Osteoblast (primary cell): ENCODE measurements at regions not wholly inside any gene's neighbourhood (a gene's known extent, or its start where the extent isn't known, plus 50 kb on each side); places are given as distances from the start of the nearest gene placed in this dataset.

Source experiments
- DNase-seq: peaks from one replicate; pipeline ENCODE4 v3.0.0; 2011; ENCODE audit warnings: low spot score, mixed read lengths; ENCODE audit not compliant: insufficient read length; ENCODE audit errors: missing footprints
- H2AFZ ChIP-seq: 2 replicates; pipeline ENCODE4 v1.6.0; 2011; ENCODE audit warnings: mild to moderate bottlenecking, low read length
- H3K27ac ChIP-seq: 2 replicates; pipeline ENCODE4 v1.5.1; 2011; ENCODE audit warnings: mild to moderate bottlenecking, low read depth, low read length, moderate library complexity
- H3K27me3 ChIP-seq: 2 replicates; pipeline ENCODE4 v1.6.0; 2012; ENCODE audit warnings: mild to moderate bottlenecking, control low read depth, inconsistent platforms, low read length, moderate library complexity; ENCODE audit not compliant: insufficient read depth
- H3K36me3 ChIP-seq: 2 replicates; pipeline ENCODE4 v1.5.1; 2011; ENCODE audit warnings: mild to moderate bottlenecking, low read length, control low read depth, moderate library complexity; ENCODE audit not compliant: insufficient read depth
- H3K4me1 ChIP-seq: 2 replicates; pipeline ENCODE4 v1.5.1; 2011; ENCODE audit warnings: mild to moderate bottlenecking, low read length, control low read depth, moderate library complexity; ENCODE audit not compliant: insufficient read depth
- H3K4me2 ChIP-seq: 2 replicates; pipeline ENCODE4 v1.6.0; 2011; ENCODE audit warnings: mild to moderate bottlenecking, low read length; ENCODE audit not compliant: insufficient read depth
- H3K4me3 ChIP-seq: fragments of 200-600 bp; sonication (generic); 3 replicates; pipeline ENCODE4 v1.5.1; 2012; ENCODE audit warnings: mild to moderate bottlenecking, low read length, inconsistent platforms; ENCODE audit not compliant: insufficient read depth
- H3K79me2 ChIP-seq: 2 replicates; pipeline ENCODE4 v1.6.0; 2012; ENCODE audit warnings: mild to moderate bottlenecking, low read length, control low read depth, inconsistent platforms; ENCODE audit not compliant: insufficient read depth
- H3K9me3 ChIP-seq: 2 replicates; pipeline ENCODE4 v1.5.1; 2011; ENCODE audit warnings: low read depth, low read length, control low read depth
- H4K20me1 ChIP-seq: 2 replicates; pipeline ENCODE4 v1.6.0; 2012; ENCODE audit warnings: mild to moderate bottlenecking, low read length, control low read depth; ENCODE audit not compliant: insufficient read depth
- TF ChIP-seq, protein P1 (sequence below): IDR thresholded peaks from 2 replicates; pipeline ENCODE4 v1.5.1; 2011; ENCODE audit warnings: mild to moderate bottlenecking, low read depth, low read length, moderate library complexity; ENCODE audit errors: extremely low read depth

GRCh38 chr7:4513450-4513849 lies 168.6 kb upstream of the FOXK1 start:
- Histone ChIP-seq H3K27ac (no peak overlapping the region), H3K36me3 (no peaks in the 10 kb centered on the region), H3K9me3 (no peaks in the 10 kb centered on the region), H2AFZ (no peak overlapping the region), H3K79me2 (no peaks in the 10 kb centered on the region), H4K20me1 (no peaks in the 10 kb centered on the region), H3K4me3 (no peak overlapping the region), H3K4me1 (no peaks in the 10 kb centered on the region), H3K4me2 (no peak overlapping the region), H3K27me3 (no peaks in the 10 kb centered on the region)
- TF ChIP-seq, protein P1, sequence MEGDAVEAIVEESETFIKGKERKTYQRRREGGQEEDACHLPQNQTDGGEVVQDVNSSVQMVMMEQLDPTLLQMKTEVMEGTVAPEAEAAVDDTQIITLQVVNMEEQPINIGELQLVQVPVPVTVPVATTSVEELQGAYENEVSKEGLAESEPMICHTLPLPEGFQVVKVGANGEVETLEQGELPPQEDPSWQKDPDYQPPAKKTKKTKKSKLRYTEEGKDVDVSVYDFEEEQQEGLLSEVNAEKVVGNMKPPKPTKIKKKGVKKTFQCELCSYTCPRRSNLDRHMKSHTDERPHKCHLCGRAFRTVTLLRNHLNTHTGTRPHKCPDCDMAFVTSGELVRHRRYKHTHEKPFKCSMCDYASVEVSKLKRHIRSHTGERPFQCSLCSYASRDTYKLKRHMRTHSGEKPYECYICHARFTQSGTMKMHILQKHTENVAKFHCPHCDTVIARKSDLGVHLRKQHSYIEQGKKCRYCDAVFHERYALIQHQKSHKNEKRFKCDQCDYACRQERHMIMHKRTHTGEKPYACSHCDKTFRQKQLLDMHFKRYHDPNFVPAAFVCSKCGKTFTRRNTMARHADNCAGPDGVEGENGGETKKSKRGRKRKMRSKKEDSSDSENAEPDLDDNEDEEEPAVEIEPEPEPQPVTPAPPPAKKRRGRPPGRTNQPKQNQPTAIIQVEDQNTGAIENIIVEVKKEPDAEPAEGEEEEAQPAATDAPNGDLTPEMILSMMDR = no peak
- no peak for DNase-seq

DNA sequence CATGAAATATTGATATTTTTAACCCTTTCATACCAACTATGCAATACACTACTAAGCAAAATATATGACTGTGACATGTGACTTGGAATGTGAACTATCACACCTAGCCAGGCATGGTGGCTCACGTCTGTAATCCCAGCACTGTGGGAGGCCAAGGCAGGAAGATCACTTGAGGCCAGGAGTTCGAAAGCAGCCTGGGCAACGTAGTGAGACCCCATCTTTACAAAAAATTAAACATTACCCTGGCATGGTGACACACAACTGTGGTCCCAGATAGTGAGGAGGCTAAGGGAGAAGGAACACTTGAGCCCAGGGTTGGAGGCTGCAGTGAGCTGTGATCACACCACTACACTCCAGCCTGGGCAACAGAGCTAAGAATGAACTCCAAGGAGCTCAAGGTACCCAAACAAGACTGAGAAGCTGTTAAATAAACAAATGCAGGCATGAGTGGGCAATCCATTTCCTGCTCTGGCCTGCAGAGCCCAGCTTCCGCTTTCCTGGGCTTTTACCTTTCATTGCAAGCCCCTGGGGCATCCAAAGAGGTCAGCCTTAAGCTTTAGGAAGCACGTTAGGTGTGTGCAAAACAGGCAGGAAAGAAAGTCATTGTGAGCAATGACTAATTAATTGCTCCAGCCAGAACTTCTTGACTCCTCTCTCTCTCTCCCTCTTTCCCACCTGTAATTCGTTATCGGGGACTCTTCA lies 162.1 kb upstream of the FOXK1 start:
- no peaks in the 10 kb centered on the region for H3K4me1 ChIP-seq

GRCh38 chr7:4523219-4523618 lies 158.9 kb upstream of the FOXK1 start:
- TF ChIP-seq, protein P1 = no peak
- Histone ChIP-seq H3K4me3 (no peak overlapping the region), H3K4me2 (no peak overlapping the region), H3K27ac (no peak overlapping the region), H3K79me2 (no peaks in the 10 kb centered on the region), H3K4me1 (no peaks in the 10 kb centered on the region), H2AFZ (no peak overlapping the region), H4K20me1 (no peaks in the 10 kb centered on the region), H3K27me3 (no peaks in the 10 kb centered on the region), H3K9me3 (no peaks in the 10 kb centered on the region), H3K36me3 (no peaks in the 10 kb centered on the region)
- no peak for DNase-seq

More for the DNA sequence above, 162.1 kb upstream of the FOXK1 start:
- Histone ChIP-seq H4K20me1 (no peaks in the 10 kb centered on the region), H2AFZ (no peak overlapping the region), H3K36me3 (no peaks in the 10 kb centered on the region), H3K27me3 (no peaks in the 10 kb centered on the region), H3K4me2 (no peak overlapping the region), H3K4me3 (no peak overlapping the region), H3K27ac (no peak overlapping the region), H3K9me3 (no peaks in the 10 kb centered on the region), H3K79me2 (no peaks in the 10 kb centered on the region)
- DNase-seq = no peak
- TF ChIP-seq, protein P1 = no peak

- DNase-seq = no peak
- H2AFZ ChIP-seq = no peak overlapping the region
- no peaks in the 10 kb centered on the region for H3K36me3 ChIP-seq
- no peaks in the 10 kb centered on the region for H3K4me1 ChIP-seq
- H3K4me2 ChIP-seq = no peak overlapping the region
- H3K27ac ChIP-seq = no peak overlapping the region
- no peaks in the 10 kb centered on the region for H3K27me3 ChIP-seq
- H3K4me3 ChIP-seq = no peak overlapping the region
- H3K9me3 ChIP-seq = no peaks in the 10 kb centered on the region
- H3K79me2 ChIP-seq = no peaks in the 10 kb centered on the region
- TF ChIP-seq, protein P1 = no peak
- H4K20me1 ChIP-seq = no peaks in the 10 kb centered on the region
These were observed 158.2 kb upstream of the FOXK1 start for GRCh38 chr7:4523873-4524272.
